ENCODE measurements at regions not wholly inside any gene's neighbourhood (a gene's known extent, or its start where the extent isn't known, plus 50 kb on each side); places are given as distances from the start of the nearest gene placed in this dataset.

GRCh38 chr20:48217190-48217589, 431.9 kb upstream of the SULF2 start:
- H3K9me3 Mint-ChIP-seq = no peaks in the 10 kb centered on the region
- TF ChIP-seq ZNF281 (CRISPR knock-in tag; IDR thresholded peaks at IDR 0.05) (no peak), FOXP4 (CRISPR knock-in tag; IDR thresholded peaks at IDR 0.05) (no peak), IRF2 (CRISPR knock-in tag; IDR thresholded peaks at IDR 0.05; ENCODE audit: borderline replicate concordance, low read depth) (no peak), CDX4 (CRISPR knock-in tag; IDR thresholded peaks at IDR 0.05; ENCODE audit: borderline replicate concordance) (no peak), IRF1 (CRISPR knock-in tag; IDR thresholded peaks at IDR 0.05) (no peak), NFATC4 (CRISPR knock-in tag; IDR thresholded peaks at IDR 0.05) (no peak), HMGXB4 (CRISPR knock-in tag; IDR thresholded peaks at IDR 0.05) (no peak), SOX15 (CRISPR knock-in tag; IDR thresholded peaks at IDR 0.05) (no peak), ELF4 (CRISPR knock-in tag; IDR thresholded peaks at IDR 0.05; ENCODE audit: low read depth) (no peak), CREB1 (CRISPR knock-in tag; IDR thresholded peaks at IDR 0.05) (no peak), SMAD3 (CRISPR knock-in tag; IDR thresholded peaks at IDR 0.05; ENCODE audit: borderline replicate concordance) (no peak), TP53 (CRISPR knock-in tag; IDR thresholded peaks at IDR 0.05) (no peak), MLX (CRISPR knock-in tag; IDR thresholded peaks at IDR 0.05) (no peak), E2F4 (CRISPR knock-in tag; IDR thresholded peaks at IDR 0.05; ENCODE audit: borderline replicate concordance, low read depth) (no peak), SMAD4 (CRISPR knock-in tag; IDR thresholded peaks at IDR 0.05) (no peak), E2F5 (CRISPR knock-in tag; IDR thresholded peaks at IDR 0.05) (no peak)
- POLR2A ChIA-PET = no interaction called here
- H3K4me3 Mint-ChIP-seq = no peak overlapping the region
- no peak overlapping the region for H3K27ac Mint-ChIP-seq
- H3K4me1 Mint-ChIP-seq = peaks cover 9% of the 10 kb centered on the region
- no peaks in the 10 kb centered on the region for H3K27me3 Mint-ChIP-seq (ENCODE audit: low read depth)
- DNase-seq (ENCODE audit: low spot score) (no peak), ATAC-seq (no peak)
- CTCF ChIA-PET = interaction anchor here (1.2 kb wide), 1 partner anchor 403 kb away, joined by 3 read pairs; no protein-coding TSS in a partner anchor
- H3K36me3 Mint-ChIP-seq = no peaks in the 10 kb centered on the region
